NCI-H1436 (cell line): ENCODE measurements at regions not wholly inside any gene's neighbourhood (a gene's known extent, or its start where the extent isn't known, plus 50 kb on each side); places are given as distances from the start of the nearest gene placed in this dataset.
"Not testable (repeated sequence)": the region's sequence is repeated elsewhere in the genome, so short reads cannot be mapped to it uniquely, and the experiment has no call there.

Experiments
- DNase-seq: peaks from one replicate; lab custom pipeline; 2025; lab: John Stamatoyannopoulos, UW

DNA sequence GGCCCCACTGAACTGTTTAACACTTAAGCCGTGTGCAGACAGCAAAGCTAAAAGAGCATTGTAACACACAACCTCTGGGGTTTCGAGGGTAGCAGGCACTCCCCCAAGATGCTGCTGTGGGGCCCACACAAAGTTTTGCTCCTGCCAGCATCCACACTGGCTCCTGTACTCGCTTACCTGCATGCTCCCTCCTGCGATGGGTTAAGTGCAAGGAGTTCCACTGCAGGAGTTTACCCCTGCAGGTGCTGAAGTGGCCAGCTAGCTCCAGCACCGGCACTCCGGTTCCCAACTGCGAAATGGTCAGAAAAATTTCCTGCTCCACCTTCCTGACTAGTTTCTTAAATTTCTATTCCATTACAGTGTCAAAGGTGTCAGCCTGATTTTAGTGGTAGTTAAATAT is 443.5 kb downstream of the PCDH10 start:
- no peak for DNase-seq

DNA sequence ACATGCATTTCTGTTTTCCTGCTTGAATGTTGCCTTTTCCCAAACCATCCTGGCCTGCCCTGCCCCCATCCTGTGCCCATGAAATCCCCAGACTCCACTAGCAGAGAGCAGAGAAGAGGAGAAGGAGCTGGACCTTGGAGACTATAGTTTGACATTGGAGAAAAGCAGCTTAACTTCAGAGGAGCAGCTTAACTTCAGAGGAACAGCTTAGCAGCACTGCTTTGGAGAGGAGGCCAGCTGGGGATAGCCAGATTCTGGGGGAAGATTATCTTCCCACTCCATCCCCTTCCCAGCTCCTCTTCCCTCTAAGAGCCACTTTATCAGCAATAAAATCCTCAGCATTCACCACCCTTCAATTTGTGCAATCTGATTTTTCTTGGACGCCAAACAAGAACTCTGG is 443.0 kb downstream of the PCDH10 start:
- no peak for DNase-seq

DNA sequence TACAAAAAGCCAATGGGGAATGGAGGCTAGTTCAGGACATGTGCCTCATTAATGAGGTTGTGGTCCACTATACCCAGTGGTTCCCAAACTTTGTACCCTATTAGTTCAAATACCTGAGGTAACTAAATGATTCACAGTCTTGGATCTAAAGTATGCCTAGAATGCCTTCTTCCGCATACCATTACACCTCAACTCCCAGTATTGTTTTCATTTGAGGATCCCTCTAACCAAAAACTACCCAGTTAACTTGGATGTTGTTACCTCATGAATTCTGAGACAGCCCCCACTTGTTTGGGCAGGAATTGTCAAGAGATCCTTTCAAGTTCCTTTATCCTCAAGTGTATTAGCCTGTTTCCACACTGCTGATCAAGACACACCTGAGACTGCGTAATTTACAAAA is 439.2 kb downstream of the PCDH10 start:
- DNase-seq, result no peak

DNA sequence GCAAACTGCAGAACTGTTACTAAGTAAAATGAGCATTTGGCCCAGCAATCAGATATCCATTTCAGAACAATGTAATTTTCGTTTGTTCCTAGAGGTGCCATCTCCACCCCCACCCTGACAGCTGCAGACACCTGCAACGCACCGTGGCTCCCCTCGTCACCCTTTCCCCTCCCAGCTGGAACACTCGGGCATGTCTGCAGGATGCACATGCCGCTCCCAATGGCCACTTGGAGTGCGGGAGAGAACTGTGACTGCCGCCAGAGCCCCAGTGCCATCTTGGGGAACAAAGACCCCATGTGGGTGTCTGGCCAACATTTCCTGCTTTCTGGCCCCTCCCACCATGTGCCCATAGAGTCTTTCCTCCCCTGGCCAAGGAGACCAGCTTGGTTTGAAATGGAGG is 436.2 kb downstream of the PCDH10 start:
- no peak for DNase-seq

DNA sequence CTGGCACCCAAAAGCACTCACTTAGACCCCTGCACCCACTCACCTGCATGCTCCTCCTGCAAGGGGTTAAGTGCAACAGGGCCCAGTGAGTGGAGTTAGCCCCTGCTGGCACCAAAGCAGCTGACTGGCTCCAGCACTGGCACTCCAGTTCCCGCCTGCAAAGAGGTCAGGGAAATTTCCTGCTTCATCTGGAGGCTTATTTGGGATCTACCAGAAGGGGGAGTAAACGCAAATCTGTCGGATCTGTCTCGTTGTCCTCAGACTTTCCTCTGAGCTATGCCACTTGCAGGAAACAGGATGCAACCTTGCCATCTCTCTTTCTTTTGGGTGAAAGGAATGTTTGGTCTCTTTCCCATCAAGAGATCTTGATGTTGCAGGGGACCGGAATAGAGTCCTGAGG is 435.6 kb downstream of the PCDH10 start:
- no peak for DNase-seq

DNA sequence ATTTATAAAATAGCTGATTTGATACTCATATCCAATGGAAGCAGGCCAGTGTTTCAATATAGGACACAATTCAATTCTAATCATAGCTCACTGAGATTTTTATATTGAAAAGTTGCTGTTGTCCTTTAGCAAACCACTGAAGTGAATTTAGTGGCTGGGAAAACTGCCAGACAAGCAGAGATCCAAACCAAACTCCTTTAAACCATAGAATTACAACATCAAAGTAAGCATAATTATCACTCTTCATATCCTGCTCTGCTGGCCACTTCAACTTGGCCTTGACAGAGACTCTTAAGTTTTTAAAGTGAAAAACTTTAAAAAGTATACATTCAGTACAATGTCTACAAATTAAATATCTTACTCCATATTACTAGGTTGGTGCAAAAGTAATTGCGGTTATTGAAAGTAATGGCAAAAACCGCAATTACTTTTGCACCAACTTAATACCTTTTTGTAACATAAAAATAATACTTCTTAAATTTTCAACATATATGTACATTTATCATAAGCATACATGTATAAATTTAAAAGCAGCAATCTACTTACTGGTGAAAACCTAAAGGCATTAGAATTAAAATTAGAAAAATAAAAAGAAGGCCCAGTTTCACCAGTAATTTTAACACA is 433.0 kb downstream of the PCDH10 start:
- DNase-seq, result no peak

DNA sequence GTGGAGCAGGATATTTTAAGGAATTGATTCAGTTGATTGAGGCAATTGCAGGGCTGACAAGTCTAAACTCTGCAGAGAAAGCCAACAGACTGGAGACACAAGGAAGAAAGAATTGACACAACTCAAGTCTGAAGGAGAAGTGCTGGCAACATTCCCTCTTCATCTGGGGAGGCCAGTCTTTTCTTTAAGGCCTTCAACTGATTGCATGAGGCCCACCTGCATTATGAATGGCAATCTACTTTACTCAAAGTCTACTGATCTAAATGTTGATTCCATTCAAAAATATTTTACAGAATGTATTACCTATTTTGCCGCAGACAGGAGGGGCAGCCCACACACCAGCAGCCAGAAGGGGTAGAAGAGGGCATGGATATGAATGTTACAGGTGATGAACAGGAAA is 425.2 kb downstream of the PCDH10 start:
- DNase-seq, result no peak

DNA sequence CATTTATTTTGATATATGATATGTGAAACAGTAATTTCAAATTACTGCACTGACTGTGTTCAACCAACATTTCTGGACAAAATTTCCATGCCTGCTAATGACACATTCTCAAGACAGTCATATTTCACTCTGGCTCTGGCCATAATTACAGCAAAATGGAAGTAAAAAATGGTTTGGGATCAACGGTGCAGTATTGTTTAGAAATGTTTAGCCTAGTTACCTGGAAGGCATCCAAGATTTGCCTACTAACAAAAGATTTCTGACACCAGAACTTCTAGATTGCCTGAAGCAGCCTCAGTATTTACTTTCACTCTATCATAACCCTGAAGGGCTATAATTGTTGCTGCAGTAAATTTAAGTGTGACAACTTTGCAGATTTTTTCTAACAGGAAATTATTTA is 416.3 kb downstream of the PCDH10 start:
- peak; percentile 14 for DNase-seq

DNA sequence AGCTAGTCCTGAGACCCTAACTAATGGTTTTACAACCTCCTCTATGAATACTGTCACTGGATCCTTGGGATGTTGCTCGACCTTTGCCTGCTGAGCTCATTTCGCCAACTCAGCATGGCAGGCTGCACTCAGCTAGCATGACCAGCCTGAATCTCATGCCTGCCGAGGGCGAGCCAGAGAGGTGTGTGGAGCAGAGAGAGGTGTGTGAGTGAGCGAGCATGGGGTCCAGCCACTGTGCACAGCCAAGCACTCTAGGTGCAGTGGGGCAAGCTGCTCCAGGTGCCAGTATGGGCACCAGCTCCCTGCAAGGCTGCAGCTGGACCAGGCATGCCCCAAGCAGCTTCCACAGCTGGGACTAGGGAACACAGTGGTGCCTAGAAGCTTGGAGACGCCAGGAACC is 410.9 kb downstream of the PCDH10 start:
- no peak for DNase-seq

DNA sequence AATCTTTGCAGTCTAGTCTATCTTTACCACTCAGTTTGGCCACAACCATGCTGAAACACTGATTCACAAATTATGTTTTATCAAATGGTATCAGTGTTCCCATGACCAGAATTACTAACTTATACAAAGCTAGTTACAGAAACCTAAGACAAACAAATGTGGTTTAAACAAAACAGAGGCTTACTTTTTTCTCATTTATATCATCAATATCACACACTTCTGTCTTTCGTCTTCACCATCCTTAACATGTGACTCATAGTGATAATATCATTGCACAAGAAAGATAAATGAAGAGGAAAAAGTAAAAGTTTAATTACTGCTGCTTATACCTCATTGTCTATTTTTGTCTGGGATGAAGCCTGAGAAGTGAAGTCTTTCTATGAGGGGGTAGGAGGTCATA is 406.6 kb downstream of the PCDH10 start:
- DNase-seq, result no peak

DNA sequence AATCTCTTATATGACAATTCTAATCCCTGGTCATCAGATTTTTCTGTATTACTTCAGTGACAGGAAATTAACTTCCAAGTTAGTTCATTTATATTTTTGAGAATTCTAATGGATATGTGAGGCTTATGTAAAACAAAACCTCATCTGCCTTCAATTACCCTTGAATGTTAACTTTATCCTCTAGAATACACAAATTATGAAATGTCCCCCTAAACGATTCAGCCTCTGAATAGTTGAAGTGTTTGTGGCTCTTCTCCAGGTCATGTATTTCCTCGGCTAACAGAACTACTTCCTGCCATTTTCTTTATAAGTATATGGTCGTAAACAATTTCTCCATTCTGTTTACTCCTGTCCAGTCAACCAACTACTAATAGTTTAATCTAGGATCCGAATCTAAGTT is 401.3 kb downstream of the PCDH10 start:
- DNase-seq, result no peak

DNA sequence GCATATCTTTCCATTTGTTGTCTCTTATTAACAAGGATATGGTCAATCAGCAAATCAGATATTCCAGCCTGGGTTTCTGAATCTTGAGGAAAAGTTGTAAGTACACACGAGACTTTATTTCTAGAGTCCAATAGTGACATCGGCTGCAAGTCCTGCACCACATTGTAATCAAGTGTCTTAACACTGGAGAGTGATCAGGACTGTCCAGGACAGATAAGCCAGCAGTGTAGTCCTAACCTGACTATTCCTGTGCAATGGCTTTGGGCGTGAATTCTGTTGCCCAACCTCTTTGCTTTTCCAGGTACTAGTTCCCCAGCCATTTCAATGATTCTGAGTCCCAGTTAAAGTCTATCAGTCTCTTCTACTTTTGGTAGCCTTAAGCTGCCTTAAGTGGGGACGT is 395.0 kb downstream of the PCDH10 start:
- DNase-seq, result no peak

DNA sequence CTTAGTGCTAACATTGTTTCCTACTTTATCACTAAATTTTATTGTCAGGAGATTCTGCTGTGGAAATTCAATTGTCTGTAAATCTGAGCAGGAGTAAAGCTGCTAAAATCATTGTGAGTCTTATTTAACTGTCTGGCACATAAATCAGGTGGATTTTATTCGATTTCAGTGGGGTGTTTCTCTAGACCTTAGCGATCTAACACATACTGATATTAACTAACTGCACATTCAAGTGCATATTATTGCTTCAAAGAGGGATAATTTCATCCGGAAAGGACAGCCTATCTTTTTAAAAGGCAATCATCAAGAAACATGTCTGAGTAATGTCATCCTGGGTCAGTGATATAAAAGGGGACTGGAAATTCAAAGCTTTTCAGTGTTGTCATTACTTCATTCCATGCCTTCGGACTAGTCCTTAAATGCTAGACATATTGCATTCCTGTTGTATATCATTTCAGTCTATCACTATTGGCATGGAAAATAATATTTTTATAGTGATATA is 388.7 kb downstream of the PCDH10 start:
- DNase-seq, result no peak

DNA sequence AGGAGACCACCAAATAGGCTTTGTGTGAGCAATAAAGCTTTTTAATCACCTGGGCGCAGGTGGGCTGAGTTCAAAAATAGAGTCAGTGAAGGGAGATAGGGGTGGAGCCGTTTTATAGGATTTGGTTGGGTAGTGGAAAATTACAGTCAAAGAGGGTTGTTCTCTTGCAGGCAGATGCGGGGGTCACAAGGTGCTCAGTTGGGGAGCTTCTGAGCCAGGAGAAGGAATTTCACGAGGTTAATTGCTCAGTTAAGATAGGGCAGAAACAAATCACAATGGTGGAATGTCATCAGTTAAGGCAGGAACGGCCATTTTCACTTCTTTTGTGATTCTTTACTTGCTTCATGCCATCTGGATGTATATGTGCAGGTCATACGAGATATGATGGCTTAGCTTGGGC is 385.1 kb downstream of the PCDH10 start:
- DNase-seq, result not testable (repeated sequence)

DNA sequence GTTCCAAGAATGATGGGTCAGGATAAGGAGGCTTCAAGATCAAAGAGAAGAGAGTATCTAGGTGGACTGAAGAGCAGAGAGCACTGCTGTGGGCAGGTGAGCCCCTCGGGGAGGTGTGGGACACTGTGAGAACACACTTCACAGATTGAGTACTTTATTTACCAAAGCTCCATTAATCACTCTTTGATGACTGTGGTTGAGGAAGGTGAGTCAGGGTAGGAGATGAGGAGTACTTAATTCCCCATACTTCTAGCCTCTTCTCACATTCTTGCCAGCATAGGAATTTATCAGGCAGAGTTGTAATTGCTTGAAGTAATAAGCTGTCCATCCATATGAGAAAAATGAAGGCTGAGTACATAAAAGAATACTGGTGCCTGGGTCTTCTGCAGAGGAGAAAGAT is 375.3 kb downstream of the PCDH10 start:
- DNase-seq, result no peak

DNA sequence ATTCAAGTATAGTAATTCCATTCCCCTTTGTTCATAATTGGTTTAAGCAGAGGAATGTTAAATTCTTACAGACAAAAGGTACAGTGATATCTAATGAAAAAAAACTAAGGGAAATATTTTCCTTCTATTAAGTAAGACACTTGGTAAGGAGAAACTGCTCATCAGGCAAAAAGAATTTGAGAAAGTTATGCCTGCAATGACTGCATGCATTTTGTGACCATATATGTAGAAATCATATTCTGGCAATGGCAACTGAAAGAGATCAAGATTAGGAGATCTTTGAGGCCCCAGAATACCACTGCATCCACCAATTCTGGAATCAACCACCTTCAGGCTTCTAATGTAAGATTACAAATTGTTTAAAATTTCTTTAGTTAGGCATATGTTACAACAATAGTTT is 364.8 kb downstream of the PCDH10 start:
- DNase-seq, result no peak

DNA sequence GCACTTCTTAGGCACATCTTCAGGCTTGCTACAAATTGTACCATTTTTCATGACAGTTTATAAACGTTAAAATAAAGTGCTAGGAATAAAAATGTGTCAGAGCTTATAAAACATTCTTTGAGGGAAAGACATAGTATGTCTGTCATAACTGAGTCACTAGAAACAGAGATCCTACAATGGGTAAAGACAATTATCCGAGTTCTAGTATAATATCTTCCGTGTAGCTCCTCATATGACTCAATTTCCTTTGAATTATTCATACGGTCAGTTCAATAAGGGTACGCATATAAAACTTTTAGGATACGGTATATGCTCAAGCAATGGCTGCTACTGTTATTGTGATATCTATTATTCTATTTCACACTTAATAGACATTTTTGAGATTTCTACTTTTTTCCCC is 349.1 kb downstream of the PCDH10 start:
- no peak for DNase-seq

DNA sequence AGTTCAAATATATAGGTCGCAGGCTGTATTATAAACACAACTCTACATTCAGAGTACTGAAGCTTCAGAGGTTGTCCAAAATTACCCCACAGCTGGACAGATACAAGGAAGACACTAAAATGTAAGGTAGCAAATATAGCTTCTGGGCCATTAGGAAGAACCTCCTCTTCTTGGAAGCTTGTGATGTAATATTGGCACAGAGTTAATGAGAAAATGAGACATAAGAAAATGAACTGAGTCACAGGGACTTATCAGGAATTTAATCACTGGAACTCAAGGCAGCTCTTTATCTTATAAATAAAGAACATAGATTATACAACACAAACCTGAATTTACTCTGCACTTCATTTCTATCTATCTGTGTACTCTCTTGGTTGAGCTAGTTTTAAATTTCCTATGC is 344.7 kb downstream of the PCDH10 start:
- no peak for DNase-seq

DNA sequence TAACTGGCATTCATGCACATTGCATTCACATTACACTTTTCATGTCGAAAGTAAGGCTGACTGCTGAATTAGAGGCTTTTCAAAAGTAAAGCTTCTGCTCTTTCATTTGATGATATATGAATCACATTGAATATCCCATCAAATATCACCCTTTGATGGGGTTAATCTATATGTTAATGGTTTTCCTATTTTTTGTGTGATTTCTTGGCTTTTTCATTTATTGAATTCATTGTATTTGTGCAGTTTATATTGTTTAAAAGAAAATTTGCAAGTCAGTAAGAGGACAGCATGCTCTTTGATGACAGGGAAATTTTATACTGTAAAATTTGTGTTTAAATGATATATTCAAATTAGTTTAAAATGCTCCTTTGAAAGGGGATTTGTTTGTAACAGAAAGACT is 344.1 kb downstream of the PCDH10 start:
- no peak for DNase-seq

DNA sequence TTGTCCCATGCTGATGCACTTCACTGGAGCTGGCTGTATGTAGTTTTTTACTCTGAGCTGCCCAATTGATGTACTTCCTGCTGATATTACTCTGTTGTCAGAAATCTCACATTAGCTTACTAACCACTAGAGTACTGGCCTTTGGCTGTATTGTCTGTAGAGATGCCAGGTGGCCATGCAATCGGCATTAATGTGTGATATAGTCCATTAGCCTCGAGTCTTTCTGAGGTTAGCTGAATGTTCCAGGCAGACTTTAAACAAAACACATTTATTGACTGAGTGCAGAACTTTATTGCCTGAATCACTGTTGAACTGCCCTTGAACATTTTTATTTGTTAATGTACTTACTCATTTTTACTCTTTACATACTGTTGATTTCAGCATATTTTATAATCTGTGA is 335.2 kb downstream of the PCDH10 start:
- no peak for DNase-seq

DNA sequence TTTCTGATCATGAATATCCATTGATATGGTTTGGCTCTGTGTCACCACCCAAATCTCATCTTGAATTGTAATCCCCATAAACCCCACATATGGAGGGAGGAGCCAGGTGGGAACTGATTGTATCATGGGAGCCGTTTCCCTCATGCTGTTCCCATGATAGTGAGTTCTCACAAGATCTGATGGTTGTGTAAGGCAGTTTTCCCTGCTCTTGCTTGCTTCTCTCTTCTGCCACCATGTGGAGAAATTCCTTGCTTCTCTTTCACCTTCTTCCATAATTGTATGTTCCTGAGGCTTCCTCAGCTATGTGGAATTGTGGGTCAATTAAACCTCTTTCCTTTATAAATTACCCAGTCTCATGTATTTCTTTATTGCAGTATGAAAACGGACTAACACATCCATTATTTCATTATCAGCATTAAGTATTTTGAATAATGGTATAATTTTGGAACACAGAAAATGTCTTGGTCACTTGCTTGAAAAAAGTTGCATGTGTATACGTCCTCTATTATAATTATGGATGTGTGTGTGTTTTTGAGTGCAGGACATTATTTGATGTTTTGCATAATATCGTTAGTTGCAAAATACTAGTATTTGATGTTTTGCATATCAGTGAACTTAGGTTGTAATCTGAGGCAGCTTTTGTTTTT is 334.6 kb downstream of the PCDH10 start:
- no peak for DNase-seq

DNA sequence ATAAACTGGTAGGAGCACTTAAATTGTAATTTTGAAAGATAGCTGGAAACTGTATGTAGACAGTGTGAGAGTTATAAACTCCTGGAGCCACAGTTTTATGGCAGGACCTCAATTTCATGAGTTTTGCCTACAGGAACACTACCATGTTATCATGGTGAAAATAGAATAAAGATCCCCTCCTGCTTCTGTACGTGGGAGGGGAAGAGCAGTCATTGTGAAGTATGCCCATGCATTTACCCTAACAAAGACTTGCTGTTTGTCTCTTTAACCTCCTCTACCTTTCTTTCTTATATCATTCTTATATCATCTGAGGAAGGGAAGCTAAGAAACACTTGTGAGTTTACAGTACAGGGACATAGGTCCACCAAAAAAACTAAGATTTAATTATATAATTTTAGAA is 327.0 kb downstream of the PCDH10 start:
- no peak for DNase-seq

DNA sequence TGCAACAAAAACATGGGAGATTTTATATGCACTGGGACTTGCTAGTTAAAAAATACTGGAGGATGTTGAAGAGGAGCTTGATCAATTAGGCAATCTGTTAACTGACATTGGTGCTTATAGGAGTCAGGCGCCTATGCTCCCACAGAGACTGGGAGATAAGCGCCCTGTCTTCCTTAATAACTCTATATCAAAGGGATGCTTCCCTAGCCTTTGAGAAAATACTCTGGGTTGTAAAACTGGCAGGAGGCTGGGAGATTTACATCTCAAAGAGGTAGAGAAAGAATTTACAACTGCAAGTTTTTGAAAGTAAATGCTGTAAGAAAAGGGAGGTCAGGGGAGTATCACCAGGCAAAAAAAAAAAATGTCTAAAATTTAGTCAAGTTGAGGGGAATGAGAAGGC is 325.4 kb downstream of the PCDH10 start:
- no peak for DNase-seq

DNA sequence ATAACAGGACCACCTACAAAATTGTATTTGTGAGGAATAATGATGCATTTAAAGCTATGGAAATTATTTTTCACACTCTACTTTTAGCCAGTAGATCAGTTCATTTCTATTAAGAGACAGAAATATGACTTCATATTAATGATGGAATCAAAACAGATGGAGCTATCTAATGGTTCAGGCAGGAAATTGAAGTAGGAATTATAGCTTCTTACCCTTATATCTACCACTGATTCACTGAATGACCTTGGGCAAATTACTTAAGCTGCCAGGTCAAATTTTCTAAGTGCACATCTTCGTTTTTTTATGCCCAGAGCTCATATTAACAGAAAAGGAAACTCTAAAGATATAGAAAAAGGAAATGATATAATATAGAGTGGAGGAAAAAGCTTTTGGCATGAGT is 323.1 kb downstream of the PCDH10 start:
- no peak for DNase-seq
